Neural cell (in vitro differentiated cells): ENCODE measurements at regions not wholly inside any gene's neighbourhood (a gene's known extent, or its start where the extent isn't known, plus 50 kb on each side); places are given as distances from the start of the nearest gene placed in this dataset.

ENCODE experiments used
- H2AFZ ChIP-seq: fragments of 200-600, 300-800 bp; sonication (generic), shearing (Covaris generic); 2 replicates; pipeline ENCODE4 v1.6.0; 2014; ENCODE audit warnings: low read depth, mild to moderate bottlenecking, antibody characterized with exemption, low read length, moderate library complexity
- H3F3A ChIP-seq: fragments of 200-600 bp; shearing (Covaris generic); 2 replicates; pipeline ENCODE4 v1.6.1; 2016; ENCODE audit warnings: mild to moderate bottlenecking, moderate library complexity, mixed read lengths, antibody characterized with exemption, low read length; ENCODE audit not compliant: insufficient read depth, poor library complexity, severe bottlenecking
- H3K27ac ChIP-seq: fragments of 200-600, 300-800 bp; sonication (generic), shearing (Covaris generic); 2 replicates; pipeline ENCODE4 v1.5.1; 2014; ENCODE audit warnings: mild to moderate bottlenecking, low read length, moderate library complexity
- H3K27me3 ChIP-seq: fragments of 300-800, 200-600 bp; sonication (generic), shearing (Covaris generic); 2 replicates; pipeline ENCODE4 v1.6.0; 2014; ENCODE audit warnings: mild to moderate bottlenecking, low read depth, low read length, moderate library complexity; ENCODE audit not compliant: insufficient read depth
- H3K36me3 ChIP-seq: fragments of 300-800, 200-600 bp; sonication (generic), shearing (Covaris generic); 2 replicates; pipeline ENCODE4 v1.5.1; 2014; ENCODE audit warnings: mild to moderate bottlenecking, antibody characterized with exemption, low read length, moderate library complexity; ENCODE audit not compliant: insufficient read depth
- H3K4me2 ChIP-seq: fragments of 300-800, 200-600 bp; sonication (generic), shearing (Covaris generic); 2 replicates; pipeline ENCODE4 v1.6.0; 2014; ENCODE audit warnings: mild to moderate bottlenecking, low read length
- H3K4me3 ChIP-seq: fragments of 300-800, 200-600 bp; sonication (generic), shearing (Covaris generic); 2 replicates; pipeline ENCODE4 v1.5.1; 2014; ENCODE audit warnings: mild to moderate bottlenecking, low read length, moderate library complexity
- H3K79me2 ChIP-seq: fragments of 200-600 bp; shearing (Covaris generic); replicated peaks from 2 replicates; pipeline ENCODE4 v1.6.0; 2014; ENCODE audit warnings: mild to moderate bottlenecking, low read length, moderate library complexity; ENCODE audit not compliant: insufficient read depth
- H3K9ac ChIP-seq: fragments of 300-800, 200-600 bp; sonication (generic), shearing (Covaris generic); 2 replicates; pipeline ENCODE4 v1.6.1; 2016; ENCODE audit warnings: mild to moderate bottlenecking, low read length, mixed read lengths
- H3K9me2 ChIP-seq: fragments of 200-600 bp; shearing (Covaris generic); 2 replicates; pipeline ENCODE4 v1.6.1; 2016; ENCODE audit warnings: mild to moderate bottlenecking, low read length, mixed read lengths; ENCODE audit not compliant: insufficient read depth
- H3K9me3 ChIP-seq: fragments of 200-600, 300-800 bp; sonication (generic), shearing (Covaris generic); 2 replicates; pipeline ENCODE4 v1.6.1; 2016; ENCODE audit warnings: mild to moderate bottlenecking, mixed run types, low read length, moderate library complexity, mixed read lengths
- H4K20me1 ChIP-seq: fragments of 200-600 bp; shearing (Covaris generic); 2 replicates; pipeline ENCODE4 v1.6.1; 2016; ENCODE audit warnings: mild to moderate bottlenecking, mixed run types; ENCODE audit not compliant: insufficient read depth
- EP300 ChIP-seq: fragments of 450-650 bp; conservative IDR thresholded peaks from 2 replicates; pipeline ENCODE4 v1.6.1; 2014; ENCODE audit warnings: antibody characterized with exemption, mild to moderate bottlenecking, moderate library complexity; ENCODE audit not compliant: poor library complexity, severe bottlenecking
- EZH2 ChIP-seq: fragments of 200-600, 300-800 bp; shearing (Covaris generic), sonication (generic); IDR thresholded peaks from 2 replicates; pipeline ENCODE4 v1.6.1; 2014; ENCODE audit warnings: antibody characterized with exemption, low read length, borderline replicate concordance, mild to moderate bottlenecking; ENCODE audit not compliant: insufficient read depth, poor library complexity, severe bottlenecking
- MXI1 ChIP-seq: fragments of 450-650 bp; conservative IDR thresholded peaks from 2 replicates; pipeline ENCODE4 v1.6.1; 2014; ENCODE audit warnings: antibody characterized with exemption, mild to moderate bottlenecking; ENCODE audit not compliant: poor library complexity, severe bottlenecking
- POLR2AphosphoS5 ChIP-seq: IDR thresholded peaks from 2 replicates; pipeline ENCODE4 v1.6.1; 2012
- RAD21 ChIP-seq: fragments of 450-650 bp; conservative IDR thresholded peaks from 2 replicates; pipeline ENCODE4 v1.6.1; 2014; ENCODE audit warnings: antibody characterized with exemption, mild to moderate bottlenecking, moderate library complexity
- TAF1 ChIP-seq: IDR thresholded peaks from 2 replicates; pipeline ENCODE4 v1.6.1; 2012; ENCODE audit warnings: low read depth
- TF ChIP-seq, protein P1 (sequence below): fragments of 450-650 bp; IDR thresholded peaks from 2 replicates; pipeline ENCODE4 v1.5.1; 2014; ENCODE audit warnings: antibody characterized with exemption, mild to moderate bottlenecking, moderate library complexity; ENCODE audit not compliant: poor library complexity, severe bottlenecking
- TF ChIP-seq, protein P2 (sequence below): IDR thresholded peaks from 2 replicates; pipeline ENCODE4 v1.6.1; 2012; ENCODE audit warnings: borderline replicate concordance

DNA sequence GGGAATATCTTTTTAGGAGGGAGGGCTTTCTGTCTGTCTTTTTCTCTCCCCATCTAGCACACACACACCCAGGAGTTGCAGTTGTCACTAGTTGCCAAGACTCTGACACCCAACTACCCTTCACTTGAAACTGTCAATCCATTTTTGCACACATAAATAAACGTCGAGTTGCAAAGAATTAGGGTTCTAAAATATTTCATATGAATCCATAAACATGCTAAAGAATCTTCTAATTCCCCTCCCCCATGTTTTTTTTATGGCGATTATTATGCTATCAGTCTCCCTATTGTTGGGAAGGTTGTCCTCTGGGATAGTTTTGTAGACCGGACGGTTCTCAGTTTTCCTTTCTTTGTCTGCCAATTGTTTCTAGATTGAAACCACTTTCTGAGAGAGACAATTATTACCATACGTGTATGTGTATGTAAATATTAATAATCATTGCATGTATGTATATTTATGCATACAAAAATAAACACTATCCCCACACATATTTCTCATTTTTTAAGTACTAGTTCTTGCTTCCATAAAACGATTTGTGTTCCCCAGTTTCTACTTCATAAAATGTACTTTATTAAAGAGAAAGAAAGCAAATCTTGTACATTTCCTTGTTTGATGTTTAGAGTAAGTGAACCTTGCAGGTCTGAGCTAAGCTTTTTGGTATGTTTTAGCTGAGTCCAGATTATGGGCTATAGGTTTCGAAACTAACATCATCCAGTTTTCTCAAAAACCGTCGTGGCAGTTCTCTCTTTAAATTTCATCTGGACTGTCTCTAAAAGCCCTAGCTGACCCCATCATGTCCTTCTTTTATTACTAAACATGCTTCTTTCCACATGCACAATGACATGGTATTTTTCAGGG lies 165.0 kb upstream of the MPDZ start:
- H3K27ac ChIP-seq: no peak overlapping the region
- no peaks in the 10 kb centered on the region for H3K9me2 ChIP-seq
- H3F3A ChIP-seq: no peaks in the 10 kb centered on the region
- H3K27me3 ChIP-seq: no peaks in the 10 kb centered on the region
- no peak for TF ChIP-seq EP300
- TF ChIP-seq, protein P1, sequence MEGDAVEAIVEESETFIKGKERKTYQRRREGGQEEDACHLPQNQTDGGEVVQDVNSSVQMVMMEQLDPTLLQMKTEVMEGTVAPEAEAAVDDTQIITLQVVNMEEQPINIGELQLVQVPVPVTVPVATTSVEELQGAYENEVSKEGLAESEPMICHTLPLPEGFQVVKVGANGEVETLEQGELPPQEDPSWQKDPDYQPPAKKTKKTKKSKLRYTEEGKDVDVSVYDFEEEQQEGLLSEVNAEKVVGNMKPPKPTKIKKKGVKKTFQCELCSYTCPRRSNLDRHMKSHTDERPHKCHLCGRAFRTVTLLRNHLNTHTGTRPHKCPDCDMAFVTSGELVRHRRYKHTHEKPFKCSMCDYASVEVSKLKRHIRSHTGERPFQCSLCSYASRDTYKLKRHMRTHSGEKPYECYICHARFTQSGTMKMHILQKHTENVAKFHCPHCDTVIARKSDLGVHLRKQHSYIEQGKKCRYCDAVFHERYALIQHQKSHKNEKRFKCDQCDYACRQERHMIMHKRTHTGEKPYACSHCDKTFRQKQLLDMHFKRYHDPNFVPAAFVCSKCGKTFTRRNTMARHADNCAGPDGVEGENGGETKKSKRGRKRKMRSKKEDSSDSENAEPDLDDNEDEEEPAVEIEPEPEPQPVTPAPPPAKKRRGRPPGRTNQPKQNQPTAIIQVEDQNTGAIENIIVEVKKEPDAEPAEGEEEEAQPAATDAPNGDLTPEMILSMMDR: no peak
- no peak for TF ChIP-seq POLR2AphosphoS5
- no peak overlapping the region for H3K9ac ChIP-seq
- H3K79me2 ChIP-seq: no peaks in the 10 kb centered on the region
- H2AFZ ChIP-seq: no peak overlapping the region
- H3K4me2 ChIP-seq: no peak overlapping the region
- no peak overlapping the region for H3K4me3 ChIP-seq
- no peaks in the 10 kb centered on the region for H4K20me1 ChIP-seq
- no peaks in the 10 kb centered on the region for H3K9me3 ChIP-seq
- H3K36me3 ChIP-seq: no peaks in the 10 kb centered on the region

DNA sequence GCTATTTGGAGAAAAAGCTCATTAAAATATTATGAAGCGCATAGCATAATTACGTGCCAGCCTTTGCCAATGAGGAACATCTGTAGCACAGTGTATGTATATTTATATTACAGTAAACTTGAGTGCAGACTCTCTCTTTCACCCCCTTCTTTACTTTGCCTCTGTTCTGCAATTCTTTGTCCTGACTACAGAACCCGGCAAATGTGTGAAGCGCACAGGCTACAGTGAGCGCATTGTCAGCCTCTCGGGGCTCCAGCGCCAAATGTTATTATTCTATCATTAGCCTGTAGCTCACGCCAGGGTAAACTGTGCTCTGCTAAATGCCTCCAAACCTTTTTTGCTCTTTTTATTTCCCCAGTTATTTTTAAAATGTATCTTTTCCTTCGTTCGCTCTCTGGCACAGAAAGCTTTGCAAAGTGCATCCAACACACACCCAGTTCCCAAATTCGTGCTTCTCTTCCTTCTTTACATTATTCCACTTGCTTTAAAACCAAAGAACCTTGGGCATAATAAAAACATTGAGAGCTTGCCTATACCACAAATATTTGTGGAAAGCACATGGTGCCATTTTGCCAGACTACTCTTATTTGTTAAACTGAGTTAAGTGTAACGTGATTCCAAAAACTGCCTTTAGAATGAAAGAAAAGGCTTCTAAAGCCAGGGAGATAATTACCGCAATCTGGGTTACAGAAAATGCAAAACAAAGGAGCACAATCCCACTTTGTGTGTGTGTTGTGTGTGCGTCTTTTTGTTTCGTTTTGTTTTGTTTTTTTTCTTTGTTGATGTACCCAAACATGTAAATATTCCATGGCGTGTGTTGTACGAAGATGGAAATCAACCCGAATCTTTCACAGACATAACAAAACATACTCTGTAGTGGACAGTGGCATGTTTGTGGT lies 164.1 kb upstream of the MPDZ start:
- Histone ChIP-seq H3K4me3 (no peak overlapping the region), H3F3A (no peaks in the 10 kb centered on the region), H3K79me2 (no peaks in the 10 kb centered on the region), H4K20me1 (no peaks in the 10 kb centered on the region), H3K27me3 (no peaks in the 10 kb centered on the region), H3K4me2 (no peak overlapping the region), H3K36me3 (no peaks in the 10 kb centered on the region), H2AFZ (no peak overlapping the region), H3K27ac (no peak overlapping the region), H3K9ac (no peak overlapping the region), H3K9me3 (no peaks in the 10 kb centered on the region), H3K9me2 (no peaks in the 10 kb centered on the region)
- no peak for TF ChIP-seq POLR2AphosphoS5
- TF ChIP-seq EP300: no peak
- no peak for TF ChIP-seq RAD21
- TF ChIP-seq, protein P2, sequence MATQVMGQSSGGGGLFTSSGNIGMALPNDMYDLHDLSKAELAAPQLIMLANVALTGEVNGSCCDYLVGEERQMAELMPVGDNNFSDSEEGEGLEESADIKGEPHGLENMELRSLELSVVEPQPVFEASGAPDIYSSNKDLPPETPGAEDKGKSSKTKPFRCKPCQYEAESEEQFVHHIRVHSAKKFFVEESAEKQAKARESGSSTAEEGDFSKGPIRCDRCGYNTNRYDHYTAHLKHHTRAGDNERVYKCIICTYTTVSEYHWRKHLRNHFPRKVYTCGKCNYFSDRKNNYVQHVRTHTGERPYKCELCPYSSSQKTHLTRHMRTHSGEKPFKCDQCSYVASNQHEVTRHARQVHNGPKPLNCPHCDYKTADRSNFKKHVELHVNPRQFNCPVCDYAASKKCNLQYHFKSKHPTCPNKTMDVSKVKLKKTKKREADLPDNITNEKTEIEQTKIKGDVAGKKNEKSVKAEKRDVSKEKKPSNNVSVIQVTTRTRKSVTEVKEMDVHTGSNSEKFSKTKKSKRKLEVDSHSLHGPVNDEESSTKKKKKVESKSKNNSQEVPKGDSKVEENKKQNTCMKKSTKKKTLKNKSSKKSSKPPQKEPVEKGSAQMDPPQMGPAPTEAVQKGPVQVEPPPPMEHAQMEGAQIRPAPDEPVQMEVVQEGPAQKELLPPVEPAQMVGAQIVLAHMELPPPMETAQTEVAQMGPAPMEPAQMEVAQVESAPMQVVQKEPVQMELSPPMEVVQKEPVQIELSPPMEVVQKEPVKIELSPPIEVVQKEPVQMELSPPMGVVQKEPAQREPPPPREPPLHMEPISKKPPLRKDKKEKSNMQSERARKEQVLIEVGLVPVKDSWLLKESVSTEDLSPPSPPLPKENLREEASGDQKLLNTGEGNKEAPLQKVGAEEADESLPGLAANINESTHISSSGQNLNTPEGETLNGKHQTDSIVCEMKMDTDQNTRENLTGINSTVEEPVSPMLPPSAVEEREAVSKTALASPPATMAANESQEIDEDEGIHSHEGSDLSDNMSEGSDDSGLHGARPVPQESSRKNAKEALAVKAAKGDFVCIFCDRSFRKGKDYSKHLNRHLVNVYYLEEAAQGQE: no peak
- no peak for TF ChIP-seq EZH2
- no peak for TF ChIP-seq TAF1
- no peak for TF ChIP-seq MXI1
